ENCODE measurements at regions not wholly inside any gene's neighbourhood (a gene's known extent, or its start where the extent isn't known, plus 50 kb on each side); places are given as distances from the start of the nearest gene placed in this dataset.

DNA sequence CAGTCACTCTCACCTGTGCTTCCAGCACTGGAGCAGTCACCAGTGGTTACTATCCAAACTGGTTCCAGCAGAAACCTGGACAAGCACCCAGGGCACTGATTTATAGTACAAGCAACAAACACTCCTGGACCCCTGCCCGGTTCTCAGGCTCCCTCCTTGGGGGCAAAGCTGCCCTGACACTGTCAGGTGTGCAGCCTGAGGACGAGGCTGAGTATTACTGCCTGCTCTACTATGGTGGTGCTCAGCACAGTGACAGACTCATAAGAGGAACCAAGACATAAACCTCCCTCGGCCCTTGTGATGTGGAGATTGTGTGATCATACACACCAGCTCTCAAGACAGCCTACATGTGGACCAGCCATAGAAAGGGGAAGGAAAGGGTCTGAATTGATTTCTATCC lies 113.3 kb downstream of the ZNF280B start:
- H3K9me3 ChIP-seq (ENCODE audit: control insufficient read depth in 4 of 4, insufficient read depth in 3 of 4, low read length in 3 of 4), result peaks cover 0 to 4% (median 1%) of the 10 kb centered on the region in 4 donors
- H3K4me1 ChIP-seq (ENCODE audit: control insufficient read depth in 5 of 5, insufficient read depth in 5 of 5, low read length in 5 of 5), result peaks cover 0 to 3% (median 0%) of the 10 kb centered on the region in 5 donors
- ATAC-seq (ENCODE audit: insufficient read depth, low FRiP score), result no peak
- no peak overlapping the region for H3K9ac ChIP-seq (ENCODE audit: insufficient read depth in 1 of 2, low read length in 2 of 2)
- TF ChIP-seq, protein P1, sequence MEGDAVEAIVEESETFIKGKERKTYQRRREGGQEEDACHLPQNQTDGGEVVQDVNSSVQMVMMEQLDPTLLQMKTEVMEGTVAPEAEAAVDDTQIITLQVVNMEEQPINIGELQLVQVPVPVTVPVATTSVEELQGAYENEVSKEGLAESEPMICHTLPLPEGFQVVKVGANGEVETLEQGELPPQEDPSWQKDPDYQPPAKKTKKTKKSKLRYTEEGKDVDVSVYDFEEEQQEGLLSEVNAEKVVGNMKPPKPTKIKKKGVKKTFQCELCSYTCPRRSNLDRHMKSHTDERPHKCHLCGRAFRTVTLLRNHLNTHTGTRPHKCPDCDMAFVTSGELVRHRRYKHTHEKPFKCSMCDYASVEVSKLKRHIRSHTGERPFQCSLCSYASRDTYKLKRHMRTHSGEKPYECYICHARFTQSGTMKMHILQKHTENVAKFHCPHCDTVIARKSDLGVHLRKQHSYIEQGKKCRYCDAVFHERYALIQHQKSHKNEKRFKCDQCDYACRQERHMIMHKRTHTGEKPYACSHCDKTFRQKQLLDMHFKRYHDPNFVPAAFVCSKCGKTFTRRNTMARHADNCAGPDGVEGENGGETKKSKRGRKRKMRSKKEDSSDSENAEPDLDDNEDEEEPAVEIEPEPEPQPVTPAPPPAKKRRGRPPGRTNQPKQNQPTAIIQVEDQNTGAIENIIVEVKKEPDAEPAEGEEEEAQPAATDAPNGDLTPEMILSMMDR (IDR thresholded peaks at IDR 0.05; ENCODE audit: control extremely low read depth, extremely low read depth), result no peak
- H3K4me3 ChIP-seq, result no peak overlapping the region
- no peak overlapping the region for H3K27ac ChIP-seq (ENCODE audit: low read depth in 1 of 2, low read length in 1 of 2)
- WGBS, 2 donors, result 31 to 40% methylated on average over 3 of the region's 3 CpGs
- DNase-seq, result no peak
- no peaks in the 10 kb centered on the region for H3K27me3 ChIP-seq (ENCODE audit: control insufficient read depth in 3 of 3, insufficient read depth in 3 of 3, low read length in 2 of 3)
- H3K36me3 ChIP-seq (ENCODE audit: control insufficient read depth in 4 of 4, insufficient read depth in 4 of 4, low read length in 4 of 4), result no peaks in the 10 kb centered on the region

DNA sequence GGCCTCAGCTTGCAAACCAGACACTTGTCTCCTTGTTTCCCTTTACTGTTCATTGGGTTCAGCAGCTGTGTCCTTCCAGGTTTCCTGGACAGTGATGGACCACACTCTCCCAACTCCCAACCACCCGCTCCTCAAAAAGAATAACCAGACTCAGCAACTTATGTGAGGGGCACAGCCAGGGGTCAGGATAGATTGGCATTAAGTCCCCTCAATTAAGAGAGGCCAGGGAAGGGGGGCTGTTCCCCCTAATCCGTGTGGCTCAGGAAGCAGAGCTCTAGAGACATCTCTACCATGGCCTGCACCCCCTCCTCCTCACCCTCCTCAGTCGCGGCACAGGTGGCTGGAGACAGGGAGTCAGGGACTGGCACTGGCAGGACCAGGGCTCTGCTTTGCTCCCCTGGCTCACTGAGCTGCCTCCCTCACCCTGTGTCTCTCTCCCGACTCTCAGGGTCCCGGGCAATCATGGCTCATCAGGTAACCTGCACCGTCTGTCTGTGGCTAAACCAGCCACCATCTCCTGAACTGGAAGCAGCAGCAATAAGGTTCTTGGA lies 111.7 kb downstream of the ZNF280B start:
- ATAC-seq (ENCODE audit: insufficient read depth, low FRiP score) (no peak), DNase-seq (no peak)
- H3K27ac ChIP-seq (ENCODE audit: low read depth in 1 of 2, low read length in 1 of 2), result no peak overlapping the region
- H3K36me3 ChIP-seq (ENCODE audit: control insufficient read depth in 4 of 4, insufficient read depth in 4 of 4, low read length in 4 of 4), result no peaks in the 10 kb centered on the region
- H3K9ac ChIP-seq (ENCODE audit: insufficient read depth in 1 of 2, low read length in 2 of 2), result no peak overlapping the region
- peaks cover 0 to 3% (median 0%) of the 10 kb centered on the region in 5 donors for H3K4me1 ChIP-seq (ENCODE audit: control insufficient read depth in 5 of 5, insufficient read depth in 5 of 5, low read length in 5 of 5)
- peaks cover 0 to 3% (median 1%) of the 10 kb centered on the region in 4 donors for H3K9me3 ChIP-seq (ENCODE audit: control insufficient read depth in 4 of 4, insufficient read depth in 3 of 4, low read length in 3 of 4)
- TF ChIP-seq, protein P1 (IDR thresholded peaks at IDR 0.05; ENCODE audit: control extremely low read depth, extremely low read depth), result no peak
- 60 to 81% methylated on average over 7 of the region's 7 CpGs for WGBS, 2 donors
- H3K27me3 ChIP-seq (ENCODE audit: control insufficient read depth in 3 of 3, insufficient read depth in 3 of 3, low read length in 2 of 3), result no peaks in the 10 kb centered on the region
- no peak overlapping the region for H3K4me3 ChIP-seq

DNA sequence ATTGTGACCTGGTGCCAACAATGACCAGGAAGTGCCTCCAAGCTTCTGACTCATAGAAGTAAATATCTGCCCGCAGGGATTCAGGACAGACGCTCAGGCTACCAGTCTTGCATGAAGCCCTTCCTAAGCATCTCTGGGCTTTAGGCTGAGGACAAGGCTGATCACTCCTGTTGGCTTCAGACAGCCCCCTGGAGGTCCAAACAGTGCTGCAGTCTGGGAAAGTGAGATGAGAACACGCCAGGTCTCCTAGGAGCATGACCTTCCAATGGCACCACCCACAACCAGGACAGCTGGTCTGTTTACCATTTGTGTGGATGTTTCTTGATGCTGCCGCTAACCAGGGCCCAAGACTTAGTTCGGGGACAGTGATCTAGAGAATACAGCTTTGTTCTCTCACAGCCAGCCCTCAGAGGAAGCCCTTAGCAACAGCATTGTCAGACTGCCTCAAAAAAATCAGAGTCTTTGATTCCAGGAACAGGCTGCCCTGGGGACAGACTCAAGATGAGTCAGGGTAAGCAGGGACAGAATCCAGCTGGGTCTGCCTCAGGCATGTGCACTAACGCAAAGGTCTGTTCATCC lies 111.2 kb downstream of the ZNF280B start:
- H3K9me3 ChIP-seq (ENCODE audit: control insufficient read depth in 4 of 4, insufficient read depth in 3 of 4, low read length in 3 of 4), result peaks cover 0 to 3% (median 0%) of the 10 kb centered on the region in 4 donors
- DNase-seq, result peak in 1 of 3 donors; percentile 12
- WGBS, 2 donors, result 54 to 68% methylated on average over 6 of the region's 6 CpGs
- TF ChIP-seq, protein P1 (IDR thresholded peaks at IDR 0.05; ENCODE audit: control extremely low read depth, extremely low read depth), result no peak
- H3K36me3 ChIP-seq (ENCODE audit: control insufficient read depth in 4 of 4, insufficient read depth in 4 of 4, low read length in 4 of 4), result no peaks in the 10 kb centered on the region
- no peak overlapping the region for H3K9ac ChIP-seq (ENCODE audit: insufficient read depth in 1 of 2, low read length in 2 of 2)
- no peak overlapping the region for H3K4me3 ChIP-seq
- no peak overlapping the region for H3K27ac ChIP-seq (ENCODE audit: low read depth in 1 of 2, low read length in 1 of 2)
- ATAC-seq (ENCODE audit: insufficient read depth, low FRiP score), result no peak
- H3K27me3 ChIP-seq (ENCODE audit: control insufficient read depth in 3 of 3, insufficient read depth in 3 of 3, low read length in 2 of 3), result no peaks in the 10 kb centered on the region
- H3K4me1 ChIP-seq (ENCODE audit: control insufficient read depth in 5 of 5, insufficient read depth in 5 of 5, low read length in 5 of 5), result peaks cover 0 to 3% (median 0%) of the 10 kb centered on the region in 5 donors
